Activated naive CD4-positive, alpha-beta T cell treated with anti-CD3 and anti-CD28 coated beads, Interleukin-2, amount 50 U/mL, for 16 hours (primary cell): ENCODE measurements at regions not wholly inside any gene's neighbourhood (a gene's known extent, or its start where the extent isn't known, plus 50 kb on each side); places are given as distances from the start of the nearest gene placed in this dataset.
"Not testable (repeated sequence)": the region's sequence is repeated elsewhere in the genome, so short reads cannot be mapped to it uniquely, and the experiment has no call there.

Source experiments
- DNase-seq: peaks from one replicate; pipeline ENCODE4 v3.0.0-alpha.2; 2020

- DNase-seq: not testable (repeated sequence)
Measured at GRCh38 chrX:3882553-3882920, 169.1 kb upstream of the PRKX start.

DNA sequence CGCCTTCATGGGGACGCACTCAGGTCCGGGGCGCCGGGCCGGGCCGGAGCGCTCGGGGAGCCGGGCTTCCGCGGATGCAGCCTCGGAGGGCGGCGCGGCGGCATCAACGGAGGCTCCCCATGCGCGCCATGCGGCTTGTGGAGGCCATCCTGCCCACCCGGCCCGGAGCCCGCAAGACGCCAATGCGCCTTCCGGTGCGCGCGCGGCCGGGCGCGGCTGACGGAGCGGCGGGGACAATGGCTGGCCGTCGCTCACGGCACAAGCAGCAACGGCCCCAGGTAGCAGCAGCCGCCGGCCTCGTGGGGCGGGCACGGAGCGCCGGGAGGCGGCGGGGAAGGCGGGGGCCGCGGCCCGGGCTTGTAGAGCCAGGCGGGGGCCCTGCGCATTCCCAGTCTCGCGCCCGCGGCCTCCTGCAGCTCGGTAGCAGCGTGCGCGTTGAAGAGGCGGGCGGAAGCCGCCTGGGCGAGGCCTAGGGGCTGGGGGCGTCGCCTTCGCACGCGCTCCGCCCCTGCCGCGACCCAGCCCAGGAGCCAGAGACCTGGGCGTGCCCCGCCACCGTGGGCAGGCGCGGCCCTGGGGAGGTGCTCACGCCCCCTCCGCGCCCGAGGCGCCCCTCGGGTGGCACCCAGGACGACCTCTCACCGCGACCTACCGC is 168.6 kb upstream of the PRKX start:
- DNase-seq: not testable (repeated sequence)

- not testable (repeated sequence) for DNase-seq
Measured at GRCh38 chrX:3881255-3881895, 167.9 kb upstream of the PRKX start.

DNA sequence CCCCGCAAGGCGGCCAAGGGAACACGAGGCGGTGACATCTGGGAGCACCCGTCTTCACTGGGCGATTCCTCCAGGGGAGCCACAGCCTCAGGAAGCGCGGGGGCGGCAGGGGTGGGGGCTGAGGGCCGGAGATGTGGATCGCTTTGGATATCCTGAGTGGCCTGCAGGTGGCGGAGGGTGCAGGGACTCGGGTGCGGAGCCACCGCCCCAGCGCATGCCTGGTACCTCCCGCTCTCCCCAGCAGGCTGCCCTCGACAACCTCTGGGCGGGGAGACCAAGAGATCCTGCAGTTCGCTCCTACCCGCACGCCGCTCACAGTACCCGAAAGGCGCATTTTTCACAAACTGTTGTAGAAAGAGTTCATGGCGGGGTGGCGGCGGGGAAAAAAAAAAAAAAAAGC is 162.9 kb upstream of the PRKX start:
- DNase-seq: not testable (repeated sequence)

DNA sequence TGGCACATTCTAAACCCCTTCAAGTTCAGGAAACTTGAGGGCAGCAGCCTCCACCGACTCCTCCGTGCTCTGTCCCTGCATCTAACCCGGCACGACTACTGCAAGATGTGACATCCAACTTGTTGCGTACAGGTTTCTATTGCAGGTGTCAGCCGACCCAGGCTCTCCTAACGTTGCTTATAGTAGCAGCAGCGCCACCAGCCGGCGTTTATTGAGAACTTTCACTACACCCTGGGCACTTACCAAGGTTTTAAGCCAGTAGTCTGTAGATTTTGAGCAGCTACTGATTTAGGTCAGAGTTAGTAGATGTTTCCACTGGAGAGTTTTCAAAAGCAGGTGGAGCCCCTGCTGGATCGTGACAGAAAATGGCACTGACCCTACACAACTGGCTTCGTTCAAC is 162.2 kb upstream of the PRKX start:
- not testable (repeated sequence) for DNase-seq

DNA sequence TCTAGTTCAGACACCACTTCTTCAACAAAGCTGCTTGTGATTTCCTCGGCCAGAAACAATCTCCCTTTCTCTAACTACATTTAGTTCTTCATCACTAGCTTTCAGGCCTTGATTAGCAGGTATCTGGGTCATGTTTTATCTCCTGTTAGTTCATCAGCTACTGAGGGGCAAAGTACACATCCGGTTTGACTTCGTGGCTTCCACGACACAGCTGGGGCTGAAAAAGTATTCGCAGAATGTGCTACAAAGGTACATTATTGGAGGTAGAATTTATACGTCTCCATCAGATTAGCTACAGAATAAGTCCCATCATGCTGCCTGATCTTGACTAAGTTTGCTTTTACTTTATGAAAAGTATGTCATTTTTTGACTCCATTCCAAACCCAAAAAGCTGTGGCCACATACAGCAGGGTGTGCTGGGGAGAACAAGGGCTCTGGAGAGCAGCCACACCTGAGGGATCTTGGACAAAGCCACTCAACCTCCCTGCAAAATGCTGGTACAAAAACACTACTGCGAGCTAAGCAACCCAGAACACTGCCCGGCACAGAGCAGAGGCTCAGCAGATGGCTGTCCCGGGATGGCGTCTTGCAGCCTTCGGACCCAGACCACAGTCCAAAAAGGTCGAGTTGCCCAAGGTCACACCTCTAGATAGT is 158.9 kb upstream of the PRKX start:
- not testable (repeated sequence) for DNase-seq

GRCh38 chrX:3867067-3867831 is 153.8 kb upstream of the PRKX start:
- not testable (repeated sequence) for DNase-seq

DNA sequence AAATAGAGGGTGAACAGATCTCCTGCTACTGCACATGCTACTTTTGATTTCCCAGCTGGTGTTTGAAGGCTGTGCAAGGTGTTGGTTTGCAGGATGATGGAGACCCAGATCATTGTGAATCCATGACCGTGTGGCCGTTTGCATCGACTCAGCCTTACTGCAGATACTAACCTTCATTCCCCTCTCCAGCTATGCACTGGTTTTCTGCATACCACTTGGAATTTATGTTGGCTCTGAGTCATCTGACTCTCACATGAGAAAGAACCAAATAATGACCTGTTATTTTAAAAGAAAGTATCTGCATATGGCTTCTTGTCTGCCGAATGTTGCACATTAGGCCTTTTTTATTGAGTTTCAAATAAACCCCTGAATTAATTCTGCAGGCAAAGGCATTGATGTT is 144.9 kb upstream of the PRKX start:
- not testable (repeated sequence) for DNase-seq

GRCh38 chrX:3843522-3844145 is 130.2 kb upstream of the PRKX start:
- not testable (repeated sequence) for DNase-seq

- DNase-seq: peak; percentile 19
Measured at GRCh38 chrX:3842822-3843521, 129.5 kb upstream of the PRKX start.

- not testable (repeated sequence) for DNase-seq
Measured at GRCh38 chrX:3838754-3839153, 125.3 kb upstream of the PRKX start.

DNA sequence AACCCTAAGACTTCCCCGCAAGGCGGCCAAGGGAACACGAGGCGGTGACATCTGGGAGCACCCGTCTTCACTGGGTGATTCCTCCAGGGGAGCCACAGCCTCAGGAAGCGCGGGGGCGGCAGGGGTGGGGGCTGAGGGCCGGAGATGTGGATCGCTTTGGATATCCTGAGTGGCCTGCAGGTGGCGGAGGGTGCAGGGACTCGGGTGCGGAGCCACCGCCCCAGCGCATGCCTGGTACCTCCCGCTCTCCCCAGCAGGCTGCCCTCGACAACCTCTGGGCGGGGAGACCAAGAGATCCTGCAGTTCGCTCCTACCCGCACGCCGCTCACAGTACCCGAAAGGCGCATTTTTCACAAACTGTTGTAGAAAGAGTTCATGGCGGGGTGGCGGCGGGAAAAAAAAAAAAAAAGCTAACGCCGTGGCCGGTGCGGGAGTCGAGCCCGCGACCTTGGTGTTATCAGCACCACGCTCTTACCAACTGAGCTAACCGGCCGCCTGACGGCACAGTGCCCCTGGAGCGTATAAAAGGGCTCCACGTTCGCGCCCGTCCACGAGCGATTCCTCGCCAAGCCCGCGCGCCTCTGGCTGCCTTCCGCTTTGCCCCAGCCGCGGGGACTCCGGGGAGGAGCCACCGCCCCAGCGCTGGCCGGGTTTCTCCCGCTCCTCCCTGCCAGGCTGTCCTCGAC is 124.7 kb upstream of the PRKX start:
- not testable (repeated sequence) for DNase-seq

DNA sequence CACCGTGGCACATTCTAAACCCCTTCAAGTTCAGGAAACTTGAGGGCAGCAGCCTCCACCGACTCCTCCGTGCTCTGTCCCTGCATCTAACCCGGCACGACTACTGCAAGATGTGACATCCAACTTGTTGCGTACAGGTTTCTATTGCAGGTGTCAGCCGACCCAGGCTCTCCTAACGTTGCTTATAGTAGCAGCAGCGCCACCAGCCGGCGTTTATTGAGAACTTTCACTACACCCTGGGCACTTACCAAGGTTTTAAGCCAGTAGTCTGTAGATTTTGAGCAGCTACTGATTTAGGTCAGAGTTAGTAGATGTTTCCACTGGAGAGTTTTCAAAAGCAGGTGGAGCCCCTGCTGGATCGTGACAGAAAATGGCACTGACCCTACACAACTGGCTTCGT is 123.8 kb upstream of the PRKX start:
- DNase-seq: not testable (repeated sequence)

- not testable (repeated sequence) for DNase-seq
Measured at GRCh38 chrX:3833761-3834542, 120.5 kb upstream of the PRKX start.

DNA sequence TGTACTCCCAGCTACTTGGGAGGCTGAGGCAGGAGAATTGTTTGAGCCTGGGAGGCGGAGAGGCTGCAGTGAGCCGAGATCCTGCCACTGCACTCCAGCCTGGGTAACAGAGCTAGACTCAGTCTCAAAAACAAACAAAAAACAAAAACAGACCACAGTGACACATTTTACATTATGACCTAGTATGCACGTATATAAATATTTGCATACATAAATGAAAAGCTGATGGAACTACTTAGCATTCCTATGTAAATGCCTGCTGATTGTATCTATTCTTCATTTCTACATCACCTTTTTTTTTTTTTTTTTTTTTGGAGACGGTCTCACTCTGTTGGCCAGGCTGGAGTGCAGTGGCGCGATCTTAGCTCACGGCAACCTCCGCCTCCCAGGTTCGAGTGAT is 116.6 kb upstream of the PRKX start:
- not testable (repeated sequence) for DNase-seq

DNA sequence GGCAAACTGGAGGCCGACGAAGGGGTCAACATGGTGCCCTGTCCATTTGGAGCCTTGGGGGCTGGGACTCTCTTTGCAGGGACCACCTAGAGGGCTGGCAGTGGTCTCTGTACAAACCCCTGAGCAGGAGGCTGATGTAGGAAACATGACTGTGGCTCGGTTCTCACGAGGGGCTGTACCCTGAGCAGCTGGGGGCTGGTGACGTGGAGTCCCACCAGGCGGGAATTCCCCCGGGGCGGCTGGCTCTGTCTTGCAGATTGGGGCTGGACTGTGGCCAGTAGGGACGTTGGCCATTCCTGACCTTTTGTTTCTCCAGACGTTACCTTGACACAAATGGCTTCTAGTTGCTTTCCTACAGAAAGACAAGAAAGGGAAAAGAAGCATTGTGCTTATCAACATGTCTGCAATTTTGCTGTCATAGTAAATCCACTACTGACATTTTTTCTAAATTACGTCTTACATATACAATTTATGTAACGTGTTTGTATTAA is 115.6 kb upstream of the PRKX start:
- DNase-seq: not testable (repeated sequence)

DNA sequence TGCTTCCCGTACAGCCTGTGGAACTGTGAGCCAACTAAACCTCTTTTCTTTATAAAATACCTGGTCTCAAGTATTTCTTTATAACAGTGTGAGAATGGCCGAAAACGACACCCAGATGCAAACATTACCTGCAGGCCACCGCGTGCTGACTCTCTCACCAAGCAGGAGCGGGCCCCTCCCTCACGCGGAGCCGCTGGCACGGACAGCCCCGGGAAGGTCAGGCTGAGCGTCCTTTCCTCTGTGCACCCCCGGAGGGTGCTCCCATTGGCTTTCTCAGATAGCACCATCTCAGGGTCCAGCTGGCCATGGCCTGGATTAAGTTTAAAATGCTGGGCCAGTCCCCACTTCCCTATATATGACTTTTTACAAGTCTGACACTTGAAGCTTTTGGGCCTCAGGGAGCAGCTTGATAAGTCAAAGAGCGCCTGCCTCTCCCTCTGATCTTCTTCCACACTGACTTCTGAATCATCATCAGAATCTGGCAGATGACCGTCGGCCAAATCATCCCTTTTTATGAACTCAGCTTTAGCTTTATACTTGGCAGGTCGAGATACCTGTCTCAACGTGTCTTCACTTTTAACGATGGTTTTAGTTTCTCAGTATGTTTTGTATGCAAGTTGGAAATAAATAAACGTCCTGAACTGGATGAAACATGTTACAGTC is 115.1 kb upstream of the PRKX start:
- DNase-seq: not testable (repeated sequence)

- DNase-seq: not testable (repeated sequence)
Measured at GRCh38 chrX:3824008-3824407, 110.6 kb upstream of the PRKX start.

DNA sequence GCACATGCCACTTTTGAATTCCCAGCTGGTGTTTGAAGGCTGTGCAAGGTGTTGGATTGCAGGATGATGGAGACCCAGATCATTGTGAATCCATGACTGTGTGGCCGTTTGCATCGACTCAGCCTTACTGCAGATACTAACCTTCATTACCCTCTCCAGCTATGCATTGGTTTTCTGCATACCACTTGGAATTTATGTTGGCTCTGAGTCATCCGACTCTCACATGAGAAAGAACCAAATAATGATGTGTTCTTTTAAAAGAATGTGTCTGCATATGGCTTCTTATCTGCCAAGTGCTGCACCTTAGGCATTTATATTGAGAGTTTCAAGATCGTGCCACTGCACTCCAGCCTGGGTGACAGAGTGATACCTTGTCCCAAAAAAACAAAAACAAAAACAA is 106.7 kb upstream of the PRKX start:
- no peak for DNase-seq

DNA sequence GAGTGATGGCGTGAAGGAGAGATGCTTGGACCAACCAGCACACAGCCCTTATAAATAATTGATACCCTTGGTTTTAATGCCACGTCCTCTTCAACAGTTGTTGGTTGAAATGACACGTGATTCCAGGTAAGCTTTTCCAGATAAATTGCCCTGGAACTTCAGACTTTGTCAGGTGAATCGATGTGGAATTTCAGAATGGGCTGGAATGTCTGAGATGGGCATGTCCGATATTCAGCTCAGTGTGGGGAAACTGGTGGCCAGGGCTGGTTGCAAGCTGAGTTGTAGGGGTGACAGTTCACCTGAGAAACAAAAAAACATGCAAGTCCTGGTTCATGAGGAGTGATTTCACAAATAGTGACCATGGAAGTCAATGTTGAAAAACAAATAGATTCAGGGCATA is 104.0 kb upstream of the PRKX start:
- DNase-seq: not testable (repeated sequence)
